H1 (cell line): ENCODE measurements at regions not wholly inside any gene's neighbourhood (a gene's known extent, or its start where the extent isn't known, plus 50 kb on each side); places are given as distances from the start of the nearest gene placed in this dataset.

Experiments
- CTCF ChIP-seq, 3 experiments: IDR thresholded peaks; 1 replicate in 2 of 3; 2 replicates in 1 of 3; pipeline versions ENCODE4 v1.5.1 to v1.6.1; 2011; ENCODE audit warnings: low read length in 3 of 3, mild to moderate bottlenecking in 3 of 3, inconsistent platforms in 2 of 3, low read depth in 1 of 3, moderate library complexity in 1 of 3; ENCODE audit not compliant: insufficient read depth in 1 of 3; ENCODE audit errors: control extremely low read depth in 1 of 3
- EGR1 ChIP-seq: IDR thresholded peaks from 2 replicates; pipeline ENCODE4 v1.6.1; 2011; ENCODE audit warnings: low read depth, low read length, borderline replicate concordance
- POLR2AphosphoS5 ChIP-seq: IDR thresholded peaks from 2 replicates; pipeline ENCODE4 v1.6.1; 2011; ENCODE audit warnings: low read depth, low read length
- TEAD4 ChIP-seq: IDR thresholded peaks from 2 replicates; pipeline ENCODE4 v1.6.1; 2012; ENCODE audit warnings: low read depth, low read length, inconsistent platforms, mixed read lengths
- ZNF274 ChIP-seq: IDR thresholded peaks from 2 replicates; pipeline ENCODE4 v1.7.0; 2012; ENCODE audit warnings: low read length, borderline replicate concordance; ENCODE audit errors: extremely low read depth

DNA sequence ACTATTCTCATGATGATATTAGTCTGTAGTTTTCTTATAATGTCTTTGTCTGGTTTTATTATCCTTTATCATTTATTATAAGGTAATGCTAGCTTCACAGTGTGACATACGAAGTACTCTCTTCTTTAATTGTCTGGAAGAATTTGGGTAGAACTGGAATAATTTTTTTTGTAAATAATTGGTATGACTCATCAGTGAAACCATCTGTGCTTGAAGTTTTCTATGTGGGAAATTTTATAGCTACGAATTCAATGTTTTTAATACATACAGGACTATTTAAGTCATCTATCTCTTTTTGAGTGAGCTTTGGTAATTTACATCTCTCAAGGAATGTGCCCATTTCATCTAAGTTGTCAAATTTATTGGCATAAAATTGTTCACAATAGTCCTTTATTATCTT is 86.3 kb downstream of the SOD2 start:
- TF ChIP-seq TEAD4 (no peak), CTCF (IDR thresholded peaks at IDR 0.05; ENCODE audit: control extremely low read depth in 1 of 3, insufficient read depth in 1 of 3, low read depth in 1 of 3, low read length in 3 of 3) (no peak), ZNF274 (no peak), POLR2AphosphoS5 (no peak), EGR1 (no peak)
